ENCODE measurements at regions not wholly inside any gene's neighbourhood (a gene's known extent, or its start where the extent isn't known, plus 50 kb on each side); places are given as distances from the start of the nearest gene placed in this dataset.

DNA sequence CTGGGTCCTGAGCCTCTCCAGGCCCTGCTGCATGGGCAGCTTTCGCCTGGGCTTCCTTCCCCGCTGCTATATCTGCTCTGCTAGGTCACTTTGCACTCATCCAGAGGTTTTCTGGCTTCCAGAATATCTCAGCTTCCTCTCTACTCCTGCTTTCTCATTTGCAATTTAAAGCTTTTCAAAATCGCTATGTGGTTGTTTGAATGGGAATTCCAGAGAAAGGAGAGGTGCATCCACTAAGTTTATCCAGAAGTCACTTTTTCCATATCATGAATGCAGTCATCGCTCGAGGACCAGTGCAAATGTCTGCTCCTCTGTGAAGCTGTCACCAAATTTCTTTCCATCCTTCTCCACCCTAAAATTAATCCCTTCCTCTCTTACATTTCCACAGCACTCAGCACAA lies 61.2 kb downstream of the SOD2 start (continued):
- no peak for TF ChIP-seq KAT8 (IDR thresholded peaks at IDR 0.05; ENCODE audit: low read depth)
- TF ChIP-seq FOXJ3 (CRISPR knock-in tag; IDR thresholded peaks at IDR 0.05) = no peak
- no peak for TF ChIP-seq ZNF830 (CRISPR knock-in tag; IDR thresholded peaks at IDR 0.05)
- TF ChIP-seq, protein P1, sequence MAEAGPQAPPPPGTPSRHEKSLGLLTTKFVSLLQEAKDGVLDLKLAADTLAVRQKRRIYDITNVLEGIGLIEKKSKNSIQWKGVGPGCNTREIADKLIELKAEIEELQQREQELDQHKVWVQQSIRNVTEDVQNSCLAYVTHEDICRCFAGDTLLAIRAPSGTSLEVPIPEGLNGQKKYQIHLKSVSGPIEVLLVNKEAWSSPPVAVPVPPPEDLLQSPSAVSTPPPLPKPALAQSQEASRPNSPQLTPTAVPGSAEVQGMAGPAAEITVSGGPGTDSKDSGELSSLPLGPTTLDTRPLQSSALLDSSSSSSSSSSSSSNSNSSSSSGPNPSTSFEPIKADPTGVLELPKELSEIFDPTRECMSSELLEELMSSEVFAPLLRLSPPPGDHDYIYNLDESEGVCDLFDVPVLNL (CRISPR knock-in tag; IDR thresholded peaks at IDR 0.05; ENCODE audit: low read depth) = no peak
- TF ChIP-seq ZNF274 (IDR thresholded peaks at IDR 0.05; ENCODE audit: borderline replicate concordance, low read depth, low read length) = no peak
- no peak for TF ChIP-seq PHF21A (IDR thresholded peaks at IDR 0.05; ENCODE audit: borderline replicate concordance, low read depth)
- TF ChIP-seq ZNF639 (CRISPR knock-in tag; conservative IDR thresholded peaks at IDR 0.05 in 1 of 2, IDR thresholded peaks at IDR 0.05 in 1 of 2) = no peak
- TF ChIP-seq, protein P2, sequence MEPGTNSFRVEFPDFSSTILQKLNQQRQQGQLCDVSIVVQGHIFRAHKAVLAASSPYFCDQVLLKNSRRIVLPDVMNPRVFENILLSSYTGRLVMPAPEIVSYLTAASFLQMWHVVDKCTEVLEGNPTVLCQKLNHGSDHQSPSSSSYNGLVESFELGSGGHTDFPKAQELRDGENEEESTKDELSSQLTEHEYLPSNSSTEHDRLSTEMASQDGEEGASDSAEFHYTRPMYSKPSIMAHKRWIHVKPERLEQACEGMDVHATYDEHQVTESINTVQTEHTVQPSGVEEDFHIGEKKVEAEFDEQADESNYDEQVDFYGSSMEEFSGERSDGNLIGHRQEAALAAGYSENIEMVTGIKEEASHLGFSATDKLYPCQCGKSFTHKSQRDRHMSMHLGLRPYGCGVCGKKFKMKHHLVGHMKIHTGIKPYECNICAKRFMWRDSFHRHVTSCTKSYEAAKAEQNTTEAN (CRISPR knock-in tag; IDR thresholded peaks at IDR 0.05) = no peak
- no peak for TF ChIP-seq KDM5B (IDR thresholded peaks at IDR 0.05; ENCODE audit: insufficient replicate concordance, low read depth, low read length)
- TF ChIP-seq ZNF699 (CRISPR knock-in tag; IDR thresholded peaks at IDR 0.05; ENCODE audit: insufficient replicate concordance) = no peak

Measured in K562 (cell line).